Ovary (tissue), 3 donors: ENCODE measurements at regions not wholly inside any gene's neighbourhood (a gene's known extent, or its start where the extent isn't known, plus 50 kb on each side); places are given as distances from the start of the nearest gene placed in this dataset.

Experiments
- EP300 ChIP-seq: sonication (generic); formaldehyde crosslinking; IDR thresholded peaks from one replicate; pipeline ENCODE4 v1.6.1; 2017; ENCODE audit warnings: antibody characterized with exemption
- POLR2A ChIP-seq: fragments of 450-650 bp; IDR thresholded peaks from one replicate; pipeline ENCODE4 v1.6.1; 2017; ENCODE audit warnings: antibody characterized with exemption, mild to moderate bottlenecking, moderate library complexity
- TF ChIP-seq, protein P1 (sequence below), 3 donors: fragments of 450-650 bp in 2 of 3; fragments of 200-600 bp in 1 of 3; IDR thresholded peaks; one replicate each; pipeline versions ENCODE4 v1.5.1 to v1.8.0; 2016 to 2022; ENCODE audit warnings: antibody characterized with exemption in 3 of 3, mild to moderate bottlenecking in 1 of 3
- donor health status: DM: no; HTN: no; CAD: no.

DNA sequence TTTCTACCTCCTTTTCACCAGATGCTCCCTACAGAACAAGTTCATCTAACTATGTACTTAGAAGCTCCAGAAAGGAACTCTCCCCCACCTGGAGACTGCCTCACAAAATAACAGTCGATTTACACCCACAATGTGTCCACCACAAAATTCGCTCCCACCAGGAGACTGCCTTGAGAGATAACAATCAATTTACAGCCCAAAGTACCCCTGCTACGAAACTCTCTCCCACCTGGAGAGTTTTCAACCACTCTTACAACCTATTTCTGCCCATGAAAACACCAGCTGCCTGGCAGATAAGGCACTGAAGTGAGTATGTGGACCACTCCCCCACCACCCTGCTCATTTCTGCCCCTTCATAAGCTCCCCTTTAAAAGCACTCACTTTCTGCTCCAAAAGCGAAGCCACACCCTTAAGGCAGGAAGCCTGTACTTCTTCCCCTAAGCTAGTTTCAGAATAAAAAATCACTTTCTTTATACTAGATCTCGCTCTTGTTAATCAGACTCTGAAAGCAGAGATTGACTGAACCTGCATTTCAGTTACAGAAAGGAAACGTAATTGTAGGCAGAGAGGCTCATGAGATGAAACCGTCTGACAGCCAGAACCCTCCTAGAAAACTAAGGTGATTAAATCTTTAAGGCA lies 94.4 kb upstream of the RBBP8 start:
- TF ChIP-seq, protein P1, sequence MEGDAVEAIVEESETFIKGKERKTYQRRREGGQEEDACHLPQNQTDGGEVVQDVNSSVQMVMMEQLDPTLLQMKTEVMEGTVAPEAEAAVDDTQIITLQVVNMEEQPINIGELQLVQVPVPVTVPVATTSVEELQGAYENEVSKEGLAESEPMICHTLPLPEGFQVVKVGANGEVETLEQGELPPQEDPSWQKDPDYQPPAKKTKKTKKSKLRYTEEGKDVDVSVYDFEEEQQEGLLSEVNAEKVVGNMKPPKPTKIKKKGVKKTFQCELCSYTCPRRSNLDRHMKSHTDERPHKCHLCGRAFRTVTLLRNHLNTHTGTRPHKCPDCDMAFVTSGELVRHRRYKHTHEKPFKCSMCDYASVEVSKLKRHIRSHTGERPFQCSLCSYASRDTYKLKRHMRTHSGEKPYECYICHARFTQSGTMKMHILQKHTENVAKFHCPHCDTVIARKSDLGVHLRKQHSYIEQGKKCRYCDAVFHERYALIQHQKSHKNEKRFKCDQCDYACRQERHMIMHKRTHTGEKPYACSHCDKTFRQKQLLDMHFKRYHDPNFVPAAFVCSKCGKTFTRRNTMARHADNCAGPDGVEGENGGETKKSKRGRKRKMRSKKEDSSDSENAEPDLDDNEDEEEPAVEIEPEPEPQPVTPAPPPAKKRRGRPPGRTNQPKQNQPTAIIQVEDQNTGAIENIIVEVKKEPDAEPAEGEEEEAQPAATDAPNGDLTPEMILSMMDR (IDR thresholded peaks at IDR 0.05) = no peak
- no peak for TF ChIP-seq POLR2A
- no peak for TF ChIP-seq EP300
